Muscle of back (tissue), 3 donors: ENCODE measurements at regions not wholly inside any gene's neighbourhood (a gene's known extent, or its start where the extent isn't known, plus 50 kb on each side); places are given as distances from the start of the nearest gene placed in this dataset.
"Not testable (repeated sequence)": the region's sequence is repeated elsewhere in the genome, so short reads cannot be mapped to it uniquely, and the experiment has no call there.

Experiments
- DNase-seq, 3 donors: peaks; one replicate each; pipeline versions ENCODE4 v3.0.0 to v3.0.0-alpha.2; 2013

DNA sequence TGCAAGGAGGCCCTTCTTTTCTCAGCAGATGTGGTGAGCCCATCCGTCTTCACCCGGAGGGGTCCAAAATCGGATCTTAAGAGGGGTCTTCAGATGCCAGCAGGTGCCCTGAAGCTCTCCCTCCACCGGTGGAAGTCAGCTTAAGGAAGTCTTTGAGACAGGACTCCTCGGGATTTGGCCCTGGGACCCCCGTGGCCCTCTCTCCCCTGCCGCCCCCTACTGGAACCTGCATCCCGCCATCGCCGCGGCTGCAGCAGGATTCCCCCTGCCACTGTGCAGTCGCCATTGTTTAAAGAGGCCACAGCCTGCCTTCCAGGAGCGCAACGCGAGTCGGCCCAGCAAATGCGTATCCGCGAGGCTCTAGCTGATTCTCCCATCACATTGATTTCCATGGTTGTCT lies 292.5 kb upstream of the ZNF337 start:
- no peak for DNase-seq

DNA sequence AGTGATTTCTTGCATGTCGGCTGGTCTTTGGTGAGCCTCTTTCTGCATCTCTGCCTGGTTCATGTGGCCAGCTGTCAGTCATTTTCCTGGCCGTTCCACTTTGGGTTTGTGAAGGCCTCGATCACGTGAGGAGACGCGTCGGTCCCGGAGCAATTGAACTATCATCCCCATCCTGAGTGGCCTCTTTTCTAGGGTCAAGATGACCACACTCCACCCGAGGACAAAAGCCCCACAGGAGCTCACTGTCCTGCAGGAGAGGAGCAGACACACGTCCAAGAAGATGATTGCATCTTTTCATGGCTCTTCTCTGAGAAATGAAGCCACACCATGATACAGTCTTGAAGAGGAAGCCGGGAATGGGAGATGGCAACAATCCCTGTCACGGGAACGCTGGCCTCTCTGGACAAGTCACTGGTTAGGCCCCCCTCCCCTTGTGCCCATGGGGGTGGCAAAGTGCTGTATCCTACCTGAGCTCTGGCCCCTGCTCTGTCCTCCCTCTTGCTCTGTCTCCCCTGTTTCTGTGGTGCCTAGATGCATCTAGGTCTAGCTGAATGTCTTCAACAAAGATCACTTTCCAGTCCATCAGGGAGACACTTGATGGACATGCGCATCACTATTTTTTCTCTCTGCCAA lies 291.4 kb upstream of the ZNF337 start:
- not testable (repeated sequence) for DNase-seq

DNA sequence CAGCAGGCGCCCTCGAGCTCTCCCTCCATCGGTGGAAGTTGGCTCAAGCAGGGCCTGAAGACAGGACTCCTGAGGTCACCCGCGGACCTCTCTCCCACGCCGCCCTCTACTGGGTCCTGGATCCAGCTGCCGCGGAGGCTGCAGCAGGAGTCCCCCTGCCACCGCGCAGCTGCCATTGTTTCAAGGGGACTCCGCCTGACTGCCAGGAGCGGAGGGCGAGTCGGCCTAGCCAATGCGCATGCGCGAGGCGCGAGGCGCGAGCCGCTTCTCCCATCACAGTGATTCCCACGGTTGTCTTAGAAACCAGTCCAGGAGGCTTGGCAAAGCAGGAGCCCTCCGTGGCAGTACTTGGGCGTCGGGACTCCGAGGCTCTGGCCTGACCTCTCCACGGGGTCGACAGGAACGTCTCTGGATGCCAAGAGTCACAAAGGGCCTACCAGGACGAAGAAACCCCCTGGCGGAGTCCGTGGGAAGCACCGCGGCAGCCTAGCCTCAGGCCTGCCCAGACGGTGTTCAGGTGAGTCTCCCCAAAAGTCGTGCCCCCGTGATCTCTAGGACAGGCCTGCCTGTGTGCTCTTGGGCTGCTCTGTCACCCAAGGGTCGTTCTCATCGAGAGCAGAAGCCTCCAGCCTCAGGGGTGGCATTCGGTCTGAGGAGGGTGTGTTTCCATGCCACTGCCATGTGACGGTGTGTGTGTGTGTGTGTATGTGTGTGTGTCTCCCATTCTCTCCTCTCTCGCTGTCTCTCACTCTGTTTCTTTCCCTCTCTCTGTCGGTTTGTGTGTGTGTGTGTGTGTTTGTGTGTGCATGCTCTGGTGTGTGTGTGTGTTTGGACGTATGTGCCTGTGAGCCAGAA lies 290.6 kb upstream of the ZNF337 start:
- peak; percentile 15 to 77 (median 27) for DNase-seq

DNA sequence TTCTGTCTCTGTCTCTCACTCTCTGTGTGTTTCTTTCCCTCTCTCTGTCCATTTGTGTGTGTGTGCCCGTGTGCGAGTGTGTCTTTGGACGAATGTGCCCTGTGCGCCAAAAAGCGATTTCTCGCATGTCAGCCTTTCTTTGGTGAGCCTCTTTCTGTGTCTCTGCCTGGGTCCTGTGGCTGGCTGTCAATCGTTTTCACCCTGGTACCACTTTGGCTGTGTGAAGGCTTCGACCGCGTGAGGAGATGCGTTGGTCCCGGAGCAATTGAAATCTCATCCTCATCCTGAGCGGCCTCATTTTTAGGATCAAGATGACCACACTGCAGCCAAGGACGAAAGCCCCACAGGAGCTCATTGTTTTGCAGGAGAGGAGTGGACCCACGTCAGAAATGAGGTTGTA lies 288.9 kb upstream of the ZNF337 start:
- DNase-seq: no peak

DNA sequence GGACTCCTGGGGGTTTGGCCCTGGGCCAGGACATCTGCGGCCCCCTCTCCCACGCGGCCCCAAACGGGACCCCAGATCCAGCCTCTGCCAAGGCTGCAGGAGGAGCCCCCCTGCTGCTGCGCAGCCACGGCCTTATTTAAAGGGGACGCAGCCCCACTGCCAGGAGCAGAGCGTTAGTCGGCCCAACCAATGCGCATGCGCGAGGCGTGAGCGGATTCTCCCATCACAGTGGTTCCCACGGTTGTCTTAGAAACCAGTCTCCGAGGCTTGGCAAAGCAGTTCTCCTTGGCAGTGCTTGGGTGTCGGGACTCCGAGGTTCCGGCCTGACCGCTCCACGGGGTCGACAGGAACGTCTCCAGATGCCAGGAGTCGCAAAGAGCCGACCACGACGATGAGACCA lies 288.3 kb upstream of the ZNF337 start:
- DNase-seq: peak; percentile 10 to 83 (median 27)

DNA sequence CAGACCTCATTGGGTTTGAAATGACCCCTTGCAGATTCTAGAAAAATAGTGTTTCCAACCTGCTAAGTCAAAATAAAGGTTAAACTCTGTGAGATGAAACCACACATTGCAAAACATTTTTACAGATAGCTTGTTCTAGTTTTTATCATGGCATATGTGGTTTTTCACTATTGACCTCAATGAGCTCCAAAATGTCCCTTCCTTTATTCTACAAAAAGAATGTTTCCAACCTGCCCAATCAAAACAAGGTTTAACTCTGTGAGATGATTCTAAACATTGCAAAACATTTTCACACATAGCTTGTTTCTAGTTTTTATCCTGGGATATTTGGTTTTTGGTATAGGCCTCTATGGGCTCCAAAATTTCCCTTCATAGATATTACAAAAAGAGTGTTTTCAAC lies 286.0 kb upstream of the ZNF337 start:
- DNase-seq: not testable (repeated sequence)

DNA sequence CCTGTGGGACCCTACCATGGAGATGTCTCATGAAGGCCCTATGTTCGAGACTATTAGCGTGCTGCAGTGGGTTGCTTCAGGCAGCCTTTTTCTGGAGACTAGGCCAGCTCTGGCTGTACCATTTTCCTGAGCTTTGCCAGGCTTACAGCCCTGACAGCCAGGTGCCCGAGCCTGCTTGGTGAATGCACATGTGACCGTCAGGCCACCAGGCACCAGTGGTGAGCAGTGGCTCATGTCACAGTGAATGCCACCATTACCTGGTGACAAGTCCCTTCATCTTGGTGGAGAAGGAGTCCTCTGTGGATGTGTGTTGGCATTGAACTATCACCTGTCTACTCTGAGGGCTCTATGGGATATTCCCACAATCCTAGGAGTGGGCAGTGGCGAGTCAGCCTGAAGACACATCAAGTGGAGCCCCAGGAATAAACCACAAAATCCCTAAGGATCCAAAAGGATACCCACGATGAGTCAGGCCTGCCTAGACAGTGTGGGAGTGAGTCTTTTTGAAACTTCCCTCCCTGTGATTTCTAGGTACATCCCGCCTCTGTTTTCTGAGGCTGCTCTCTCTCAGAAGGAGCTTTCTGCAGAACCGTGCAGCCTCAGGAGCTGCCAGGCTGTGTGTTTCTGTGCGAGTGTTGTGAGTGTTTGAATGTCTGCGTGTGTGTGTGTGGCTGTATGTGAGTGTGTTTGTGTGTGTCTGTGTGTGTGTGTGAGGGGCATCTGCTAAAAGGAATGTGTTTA lies 282.0 kb upstream of the ZNF337 start:
- DNase-seq: not testable (repeated sequence)

DNA sequence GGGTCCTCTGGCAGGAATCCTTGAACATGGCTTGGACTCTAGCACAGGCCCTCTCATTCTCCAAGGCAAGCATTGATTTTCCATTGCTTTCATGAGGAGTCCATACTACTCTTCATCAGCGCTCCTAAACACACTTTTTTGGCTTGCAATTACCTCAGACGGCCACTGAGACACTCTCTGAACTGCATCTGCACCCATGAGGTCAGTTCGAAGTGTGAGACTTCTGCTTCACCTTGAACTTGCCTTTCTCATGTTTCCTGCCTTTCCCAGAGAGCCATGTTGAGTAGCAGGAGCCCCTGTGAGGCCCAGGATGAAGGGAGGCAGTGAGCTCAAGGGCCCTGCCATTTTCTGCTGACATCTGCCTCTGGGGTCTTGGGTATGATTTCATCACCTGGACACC lies 279.2 kb upstream of the ZNF337 start:
- not testable (repeated sequence) for DNase-seq

DNA sequence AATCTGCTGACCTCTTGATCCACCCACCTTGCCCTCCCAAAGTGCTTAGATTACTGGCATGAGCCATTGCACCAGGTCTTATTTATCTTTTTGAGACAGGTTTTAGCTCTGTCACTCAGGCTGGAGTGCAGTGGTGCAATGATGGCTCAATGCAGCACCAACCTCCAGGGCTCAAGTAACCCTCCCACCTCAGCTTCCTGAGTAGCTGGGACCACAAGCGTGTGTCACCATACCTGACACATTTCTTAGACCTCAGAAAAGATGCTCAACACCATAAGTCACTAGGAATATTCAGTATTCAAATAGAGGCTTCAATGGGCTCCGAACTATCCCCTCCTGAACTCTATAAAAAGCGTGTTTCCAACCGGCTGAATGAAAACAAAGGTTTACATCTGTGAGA lies 268.6 kb upstream of the ZNF337 start:
- not testable (repeated sequence) for DNase-seq

DNA sequence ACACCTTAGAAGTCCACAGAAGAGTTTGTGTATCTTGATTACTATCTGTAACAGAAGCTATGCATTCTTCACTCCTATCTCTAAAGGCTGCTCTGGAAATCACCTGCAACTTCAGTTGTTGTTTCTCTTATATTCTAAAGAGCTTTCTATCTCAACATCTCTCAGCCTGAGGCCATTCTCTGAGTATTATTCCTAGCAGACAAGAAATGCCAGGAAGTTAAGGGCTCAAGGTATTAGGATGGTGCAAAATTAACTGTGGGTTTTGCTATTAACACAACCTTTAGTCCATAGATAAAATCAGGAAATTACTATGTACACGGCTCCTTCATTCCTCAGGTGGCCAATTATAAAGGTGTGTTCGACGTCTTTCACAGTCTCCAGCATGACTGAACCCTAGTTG lies 257.2 kb upstream of the ZNF337 start:
- DNase-seq: not testable (repeated sequence)

DNA sequence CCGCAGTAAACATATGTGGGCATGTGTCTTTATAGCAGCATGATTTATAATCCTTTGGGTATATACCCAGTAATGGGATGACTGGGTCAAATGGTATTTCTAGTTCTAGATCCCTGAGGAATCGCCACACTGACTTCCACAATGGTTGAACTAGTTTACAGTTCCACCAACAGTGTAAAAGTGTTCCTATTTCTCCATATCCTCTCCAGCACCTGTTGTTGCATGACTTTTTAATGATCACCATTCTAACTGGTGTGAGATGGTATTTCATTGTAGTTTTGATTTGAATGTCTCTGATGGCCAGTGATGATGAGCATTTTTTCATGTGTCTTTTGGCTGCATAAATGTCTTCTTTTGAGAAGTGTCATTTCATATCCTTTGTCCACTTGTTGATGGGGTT lies 238.6 kb upstream of the ZNF337 start:
- DNase-seq: not testable (repeated sequence)

DNA sequence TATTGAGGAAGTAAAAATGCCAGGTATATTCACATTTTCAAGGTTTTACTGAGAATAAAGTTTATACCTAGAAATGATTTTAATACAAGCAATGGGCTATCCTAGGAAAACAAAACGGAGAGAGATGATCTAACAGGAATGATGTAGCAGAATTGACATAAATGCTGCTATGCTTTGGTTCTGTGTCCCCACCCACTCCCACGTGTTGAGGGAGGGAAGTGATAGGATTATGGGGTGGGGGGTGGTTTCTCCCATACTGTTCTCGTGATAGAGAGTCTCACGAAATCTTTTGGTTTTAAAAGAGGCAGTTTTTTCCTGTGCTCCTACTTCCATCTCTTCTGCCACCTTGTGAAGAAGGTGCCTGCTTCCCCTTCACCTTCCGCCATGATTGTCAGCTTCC lies 236.2 kb upstream of the ZNF337 start:
- not testable (repeated sequence) for DNase-seq

DNA sequence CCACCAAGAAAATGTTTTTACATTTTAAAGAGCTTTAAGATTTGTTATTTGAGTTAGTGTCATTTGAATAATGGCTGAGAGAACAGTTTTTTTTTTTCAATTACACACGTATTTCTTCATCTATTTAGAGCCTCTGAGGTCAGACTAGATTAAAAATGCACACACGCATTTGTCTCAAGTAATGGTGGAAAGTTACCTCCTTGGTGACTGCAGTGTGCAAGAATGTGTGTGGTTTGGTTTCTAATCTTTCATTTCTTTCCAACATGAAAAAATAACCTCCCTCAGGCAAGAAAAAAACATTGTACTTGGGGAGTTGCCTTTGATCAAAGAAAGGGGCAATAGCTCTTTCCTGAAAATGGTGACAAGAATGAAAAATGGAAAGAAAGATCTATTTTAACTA lies 235.5 kb upstream of the ZNF337 start:
- peak in 1 of 3 donors; percentile 3 for DNase-seq

DNA sequence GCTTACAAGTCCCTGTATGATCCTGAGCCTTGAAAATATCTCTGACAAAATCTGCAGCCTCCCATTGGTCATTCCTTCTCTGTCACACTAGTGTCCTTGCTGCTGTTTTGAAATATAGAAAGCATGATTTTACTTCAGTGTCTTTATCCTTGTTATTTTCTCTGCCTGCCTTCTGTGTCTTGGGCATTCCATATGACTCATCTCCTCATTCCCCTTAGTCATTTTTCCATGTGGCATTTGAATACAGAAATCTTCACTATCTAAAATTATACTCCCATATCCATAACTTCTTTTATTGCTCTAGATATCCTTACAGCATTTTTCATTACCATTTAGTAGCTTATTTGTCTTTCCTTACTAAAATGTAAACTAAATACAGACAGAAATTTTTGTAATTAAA lies 205.7 kb upstream of the ZNF337 start:
- DNase-seq: not testable (repeated sequence)

DNA sequence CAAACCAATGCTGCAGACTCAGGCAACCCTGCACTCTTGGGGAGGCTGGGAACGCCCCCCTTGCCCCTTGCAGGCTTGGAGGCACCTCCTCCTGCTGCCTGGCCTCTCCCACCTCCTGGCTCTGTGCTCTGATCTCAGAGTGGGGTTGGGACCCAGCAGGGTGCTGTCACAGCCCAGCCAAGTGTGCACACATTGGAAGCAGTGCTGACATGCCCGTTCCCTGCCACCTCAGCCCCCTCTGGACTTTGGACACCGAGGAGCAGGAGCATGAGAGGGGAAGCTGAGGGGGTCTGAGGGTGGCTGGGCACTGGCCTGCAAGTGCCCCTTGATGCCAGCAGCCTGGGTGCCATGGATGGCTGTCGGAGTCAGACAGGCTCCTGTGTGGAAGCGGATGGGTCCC lies 202.0 kb upstream of the ZNF337 start:
- not testable (repeated sequence) for DNase-seq

DNA sequence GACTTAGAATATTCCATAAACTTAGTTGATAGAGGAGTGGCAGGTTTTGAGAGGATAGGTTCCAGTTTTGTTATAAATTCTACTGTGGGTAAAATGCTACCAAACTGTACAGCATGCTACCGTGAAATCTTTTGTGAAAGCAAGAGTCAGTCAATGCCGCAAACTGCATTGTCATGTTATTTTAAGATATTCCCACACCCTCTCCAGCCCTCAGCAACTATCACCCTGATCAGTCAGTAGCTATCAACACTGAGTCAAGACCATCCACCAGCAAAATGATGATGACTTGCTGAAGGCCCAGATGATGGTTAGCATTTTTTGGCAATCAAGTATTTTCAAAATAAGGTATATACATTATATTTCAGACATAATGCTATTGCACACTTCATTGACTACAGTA lies 182.4 kb upstream of the ZNF337 start:
- not testable (repeated sequence) for DNase-seq

DNA sequence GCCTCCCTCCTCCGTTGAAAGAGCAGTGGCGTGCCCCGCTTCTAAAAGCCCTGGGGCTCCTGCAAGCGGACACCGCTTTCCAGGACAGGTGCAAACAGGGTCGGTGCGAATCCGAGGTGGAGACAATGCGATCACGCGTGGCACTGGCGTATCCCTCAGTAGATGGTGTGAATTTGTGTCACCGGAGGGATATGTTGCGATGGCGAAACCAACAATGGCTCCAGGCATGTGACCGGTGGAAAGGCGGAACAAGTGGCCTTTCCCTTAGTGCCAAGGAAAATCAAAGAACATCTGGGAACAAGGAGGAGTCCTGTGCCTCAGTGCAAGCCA lies 172.0 kb upstream of the ZNF337 start:
- not testable (repeated sequence) for DNase-seq

DNA sequence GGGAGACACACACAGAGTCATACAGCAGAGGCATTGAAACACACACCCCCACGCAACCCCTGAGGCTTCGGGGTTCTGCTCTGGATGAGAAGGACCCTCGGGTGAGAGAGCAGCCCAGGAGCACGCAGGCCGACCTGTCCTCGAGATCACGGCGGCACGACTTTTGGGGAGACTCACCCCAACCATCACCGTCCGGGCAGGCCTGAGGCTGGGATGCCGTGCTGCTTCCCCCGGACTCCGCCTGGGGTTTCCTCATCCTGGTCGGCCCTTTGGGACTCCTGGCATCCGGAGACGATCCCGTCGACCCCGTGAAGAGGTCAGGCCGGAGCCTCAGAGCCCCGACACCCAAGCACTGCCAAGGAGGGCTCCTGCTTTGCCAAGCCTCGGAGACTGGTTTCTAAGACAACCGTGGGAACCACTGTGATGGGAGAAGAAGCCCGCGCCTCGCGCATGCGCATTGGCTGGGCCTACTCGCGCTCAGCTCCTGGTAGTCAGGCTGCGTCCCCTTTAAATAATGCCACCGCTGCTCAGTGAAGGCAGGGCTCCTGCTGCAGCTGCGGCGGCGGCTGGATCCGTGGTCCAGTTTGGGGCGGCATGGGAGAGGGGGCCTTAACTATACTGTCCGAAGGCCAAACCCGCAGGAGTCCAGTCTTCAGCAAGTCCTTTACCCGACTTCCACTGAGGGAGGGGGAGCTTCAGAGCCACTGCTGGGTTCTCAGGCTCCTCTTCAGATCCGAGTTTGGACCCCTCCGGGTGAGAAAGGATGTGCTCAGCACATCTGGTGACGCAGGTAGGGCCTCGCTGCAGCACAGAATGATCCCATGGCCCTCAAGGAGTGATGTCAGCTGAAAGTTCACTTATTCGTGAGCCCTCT lies 171.4 kb upstream of the ZNF337 start:
- DNase-seq: peak; percentile 43 to 77 (median 71)

DNA sequence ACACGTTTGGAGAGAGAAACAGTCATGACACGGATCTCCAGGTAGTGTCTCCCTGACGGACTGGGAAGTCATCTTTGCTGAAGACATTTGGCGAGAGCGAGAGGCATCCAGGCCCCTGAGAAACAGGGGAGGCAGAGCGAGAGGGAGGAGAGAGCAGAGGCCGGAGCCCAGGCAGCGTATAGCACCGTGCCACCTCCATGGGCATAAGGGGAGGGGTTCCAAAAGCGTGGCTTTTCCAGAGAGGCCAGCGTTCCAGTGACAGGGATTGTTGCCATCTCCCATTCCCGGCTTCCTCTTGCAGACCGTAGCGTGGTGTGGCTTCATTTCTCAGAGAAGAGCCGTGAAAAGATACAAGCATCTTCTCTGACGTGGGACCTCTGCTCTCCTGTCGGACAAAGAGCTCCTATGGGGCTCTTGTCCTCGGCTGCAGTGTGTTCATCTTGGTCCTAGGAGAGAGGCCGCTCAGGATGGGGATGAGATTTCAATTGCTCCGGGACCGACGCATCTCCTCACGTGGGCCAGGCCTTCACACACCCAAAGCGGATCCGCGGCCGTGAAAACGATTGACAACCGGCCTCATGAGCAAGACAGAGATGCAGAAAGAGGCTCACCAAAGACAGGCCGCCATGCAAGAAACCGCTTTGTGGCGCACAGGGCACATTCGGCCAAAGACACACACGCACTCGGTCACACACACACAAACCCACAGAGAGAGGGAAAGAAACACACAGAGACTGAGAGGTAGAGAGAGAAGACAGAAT lies 170.5 kb upstream of the ZNF337 start:
- not testable (repeated sequence) for DNase-seq

DNA sequence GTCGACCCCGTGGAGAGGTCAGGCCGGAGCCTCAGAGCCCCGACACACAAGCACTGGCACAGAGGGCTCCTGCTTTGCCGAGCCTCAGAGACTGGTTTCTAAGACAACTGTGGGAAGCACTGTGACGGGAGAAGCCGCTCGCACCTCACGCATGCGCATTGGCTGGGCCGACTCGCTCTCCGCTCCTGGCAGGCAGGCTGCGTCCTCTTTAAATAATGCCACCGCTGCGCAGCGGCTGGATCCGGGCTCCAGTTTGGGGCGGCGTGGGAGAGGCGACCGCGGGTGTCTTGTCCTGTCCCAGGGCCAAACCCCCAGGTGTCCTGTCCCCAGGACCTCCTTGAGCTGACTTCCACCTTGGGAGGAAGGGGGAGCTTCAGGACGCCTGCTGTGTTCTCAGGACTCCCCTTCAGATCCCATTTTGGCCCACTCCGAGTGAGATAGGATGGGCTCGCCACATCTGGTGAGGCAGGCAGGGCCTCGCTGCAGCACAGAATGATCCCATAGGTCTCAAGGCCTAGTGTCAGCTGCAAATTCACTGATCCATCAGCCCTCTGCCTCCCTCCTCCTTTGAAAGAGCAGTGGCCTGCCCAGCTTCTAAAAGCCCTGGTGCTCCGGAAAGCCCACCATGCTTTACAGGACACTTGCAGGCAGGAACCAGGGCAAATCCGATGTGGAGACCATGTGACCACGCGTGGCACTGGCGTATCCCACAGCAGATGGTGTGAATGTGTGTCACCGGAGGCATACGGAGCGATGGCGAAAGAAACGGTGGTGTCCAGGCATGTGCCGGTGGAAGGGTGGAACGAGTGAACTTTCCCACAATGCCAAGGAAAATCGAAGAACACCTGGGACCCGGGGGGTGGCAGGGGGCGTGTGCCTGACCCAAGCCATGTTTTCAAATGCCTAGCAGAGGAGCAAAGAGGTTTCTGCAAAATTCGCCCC lies 169.3 kb upstream of the ZNF337 start:
- peak; percentile 45 to 84 (median 67) for DNase-seq
